Activated naive CD8-positive, alpha-beta T cell treated with anti-CD3 and anti-CD28 coated beads, Interleukin-2, amount 10 ng/mL, durations not matched to agents 7 days and 5 days (primary cell): ENCODE measurements at regions not wholly inside any gene's neighbourhood (a gene's known extent, or its start where the extent isn't known, plus 50 kb on each side); places are given as distances from the start of the nearest gene placed in this dataset.

Experiments used
- ATAC-seq: fragments of 150-1000 bp; cut with Tn5 transposase; one replicate; pipeline ENCODE4 v1.10.0; 2021; ENCODE audit warnings: low read depth, moderate library complexity
- POLR2A ChIA-PET: fragments of 350-600 bp; sonication (Branson Sonifier 250); formaldehyde crosslinking; loops from one replicate; lab custom pipeline; 2021; ENCODE audit warnings: antibody characterized with exemption; lab: Charles Lee
- DNase-seq: peaks from one replicate; pipeline ENCODE4 v3.0.0; 2021
- H3K27ac Mint-ChIP-seq: one replicate; pipeline ENCODE4 v1.8.0; 2022; ENCODE audit warnings: mild to moderate bottlenecking, mixed read lengths
- H3K27me3 Mint-ChIP-seq: one replicate; pipeline ENCODE4 v1.8.0; 2022; ENCODE audit warnings: mild to moderate bottlenecking, moderate library complexity, mixed read lengths
- H3K36me3 Mint-ChIP-seq: one replicate; pipeline ENCODE4 v1.8.0; 2021; ENCODE audit warnings: mild to moderate bottlenecking, mixed read lengths
- H3K4me1 Mint-ChIP-seq: one replicate; pipeline ENCODE4 v1.8.0; 2021; ENCODE audit warnings: mixed read lengths
- H3K4me3 Mint-ChIP-seq: one replicate; pipeline ENCODE4 v1.8.0; 2022; ENCODE audit warnings: mild to moderate bottlenecking, moderate library complexity, mixed read lengths
- H3K9me3 Mint-ChIP-seq: one replicate; pipeline ENCODE4 v1.8.0; 2021; ENCODE audit warnings: mixed read lengths

DNA sequence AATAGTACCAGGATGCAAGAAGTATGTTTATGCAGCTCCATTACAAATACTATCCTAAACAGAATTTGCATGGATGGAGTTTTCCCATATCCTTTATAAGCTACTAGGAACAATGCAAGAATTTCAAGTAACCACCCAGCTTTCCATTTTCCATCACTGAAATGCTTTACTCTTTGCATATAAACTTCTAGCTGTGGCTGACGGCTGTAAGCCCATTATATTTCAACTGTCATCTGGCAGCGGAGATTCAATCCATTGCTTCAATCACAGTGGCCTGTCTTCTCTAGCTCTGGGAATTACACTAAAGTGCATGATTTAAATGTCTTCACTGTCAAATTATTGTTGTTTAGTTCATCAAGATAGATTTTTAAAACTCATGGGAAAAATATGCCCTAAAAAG, 64.2 kb upstream of the PAM start:
- H3K27ac Mint-ChIP-seq = no peak overlapping the region
- H3K36me3 Mint-ChIP-seq = no peaks in the 10 kb centered on the region
- H3K4me3 Mint-ChIP-seq = no peak overlapping the region
- H3K4me1 Mint-ChIP-seq = no peaks in the 10 kb centered on the region
- no peak for DNase-seq
- H3K27me3 Mint-ChIP-seq = peaks cover 9% of the 10 kb centered on the region
- peaks cover 5% of the 10 kb centered on the region for H3K9me3 Mint-ChIP-seq
- ATAC-seq = no peak
- POLR2A ChIA-PET = no interaction called here

DNA sequence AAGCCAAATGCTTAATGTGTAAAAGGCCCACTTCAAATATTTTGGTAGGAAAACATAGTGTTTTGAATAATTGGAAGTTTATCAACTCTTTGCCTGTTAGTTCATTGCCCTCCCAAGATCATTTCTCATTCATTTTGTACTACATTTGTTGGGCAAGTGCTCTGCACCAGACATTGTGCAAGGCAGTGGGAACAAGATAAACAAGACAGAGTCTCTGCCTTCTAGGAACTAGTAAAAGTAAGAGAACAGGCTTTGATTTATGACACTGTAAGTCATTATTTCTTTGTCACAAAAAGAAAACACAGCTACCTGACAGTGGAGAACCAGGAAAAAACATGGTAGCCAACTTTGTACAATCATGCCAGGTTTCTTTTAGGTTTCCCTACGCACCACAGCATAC, 63.7 kb upstream of the PAM start:
- ATAC-seq = no peak
- POLR2A ChIA-PET = no interaction called here

DNA sequence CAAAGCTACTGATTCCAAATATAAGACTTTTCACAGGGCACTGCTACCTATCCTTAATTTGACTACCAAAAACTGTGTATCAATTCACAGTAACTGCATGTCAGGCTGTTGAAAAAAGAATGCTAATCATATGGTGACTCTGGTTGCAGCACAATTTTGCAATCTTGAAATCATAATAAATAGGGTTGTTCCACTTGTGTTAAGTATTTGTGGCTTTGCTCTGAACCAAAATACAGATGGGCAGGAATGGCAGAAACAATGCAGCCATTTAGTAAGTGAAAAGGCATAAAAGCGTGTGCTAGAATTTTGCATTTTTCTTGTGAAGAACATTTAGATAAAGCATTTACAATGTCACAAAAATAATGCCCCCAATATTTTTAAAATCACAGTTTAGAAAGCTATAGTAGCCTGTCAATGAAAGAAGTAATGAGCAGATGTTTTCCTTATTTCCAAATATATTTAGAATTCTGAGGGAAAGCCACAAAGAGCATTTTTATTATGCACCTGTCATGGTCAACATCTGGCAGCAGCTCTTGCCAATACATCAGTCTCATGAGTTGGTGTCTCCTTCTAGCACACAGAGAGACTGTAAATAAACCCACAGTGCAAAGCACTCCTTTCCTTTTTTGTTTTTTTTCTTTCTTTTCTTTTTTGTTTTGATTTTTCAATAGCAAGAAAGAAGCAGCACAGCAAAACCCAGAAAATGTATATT, 54.8 kb upstream of the PAM start:
- DNase-seq = no peak
- no peak for ATAC-seq
- Mint-ChIP-seq H3K36me3 (no peaks in the 10 kb centered on the region), H3K4me1 (no peaks in the 10 kb centered on the region), H3K27ac (no peak overlapping the region), H3K9me3 (peaks cover 2% of the 10 kb centered on the region), H3K4me3 (no peak overlapping the region), H3K27me3 (peaks cover 6% of the 10 kb centered on the region)
- POLR2A ChIA-PET = no interaction called here

More for the DNA sequence above, 63.7 kb upstream of the PAM start:
- DNase-seq = no peak
- Mint-ChIP-seq H3K36me3 (no peaks in the 10 kb centered on the region), H3K4me1 (no peaks in the 10 kb centered on the region), H3K27ac (no peak overlapping the region), H3K9me3 (peaks cover 4% of the 10 kb centered on the region), H3K4me3 (no peak overlapping the region), H3K27me3 (peaks cover 6% of the 10 kb centered on the region)

DNA sequence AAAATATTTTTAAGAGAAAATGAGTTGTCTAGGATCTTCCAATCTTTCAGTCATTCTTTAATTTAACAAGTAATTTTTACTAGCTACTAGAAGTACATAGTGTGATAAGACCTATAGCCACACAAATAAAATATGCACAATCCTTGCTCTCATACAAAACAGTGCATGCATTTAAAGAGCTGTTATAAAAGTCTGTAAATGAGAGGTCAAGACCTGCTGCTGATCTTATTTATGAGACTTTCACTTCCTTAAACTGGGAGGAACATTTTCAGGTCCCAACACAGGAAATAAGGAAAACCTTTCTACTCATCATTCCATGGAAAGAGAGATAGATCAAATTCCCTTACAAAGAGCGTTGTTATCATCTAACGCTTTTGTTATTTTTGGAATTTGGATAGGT, 54.2 kb upstream of the PAM start:
- POLR2A ChIA-PET = no interaction called here
- no peak for ATAC-seq
- no peak for DNase-seq
- Mint-ChIP-seq H3K36me3 (no peaks in the 10 kb centered on the region), H3K27ac (no peak overlapping the region), H3K4me1 (no peaks in the 10 kb centered on the region), H3K9me3 (peaks cover 2% of the 10 kb centered on the region), H3K4me3 (no peak overlapping the region), H3K27me3 (peaks cover 6% of the 10 kb centered on the region)

DNA sequence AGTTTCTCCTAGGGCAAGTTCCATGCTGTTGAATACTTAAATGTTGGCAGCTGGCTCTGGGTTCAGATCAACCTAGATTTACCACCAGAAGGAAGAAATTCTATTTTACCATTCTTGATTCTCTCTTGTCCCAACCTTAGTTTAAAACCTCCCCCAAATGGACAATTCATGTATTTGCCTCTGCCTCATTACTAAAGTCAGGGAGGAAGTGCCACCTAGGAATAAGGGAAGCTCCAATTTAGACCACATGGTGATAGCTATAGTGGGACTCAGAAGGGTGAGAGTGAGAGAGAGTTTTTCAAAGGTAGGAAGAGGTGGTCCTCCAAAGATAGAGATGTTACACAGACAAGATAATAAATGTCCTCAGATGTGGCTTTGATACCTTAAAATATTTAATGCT, 53.4 kb upstream of the PAM start:
- ATAC-seq (no peak), DNase-seq (no peak)
- Mint-ChIP-seq H3K4me1 (no peaks in the 10 kb centered on the region), H3K9me3 (peaks cover 2% of the 10 kb centered on the region), H3K27me3 (peaks cover 6% of the 10 kb centered on the region), H3K4me3 (no peak overlapping the region), H3K36me3 (no peaks in the 10 kb centered on the region), H3K27ac (no peak overlapping the region)
- POLR2A ChIA-PET = no interaction called here
